HG02571 (cell line): ENCODE measurements at regions not wholly inside any gene's neighbourhood (a gene's known extent, or its start where the extent isn't known, plus 50 kb on each side); places are given as distances from the start of the nearest gene placed in this dataset.
"Not testable (repeated sequence)": the region's sequence is repeated elsewhere in the genome, so short reads cannot be mapped to it uniquely, and the experiment has no call there.

Experiments used
- ATAC-seq: cut with Tn5 transposase; IDR thresholded peaks from one replicate; pipeline ENCODE4 v1.9.1; 2021; ENCODE audit warnings: mild to moderate bottlenecking, moderate library complexity; ENCODE audit not compliant: unreplicated experiment

DNA sequence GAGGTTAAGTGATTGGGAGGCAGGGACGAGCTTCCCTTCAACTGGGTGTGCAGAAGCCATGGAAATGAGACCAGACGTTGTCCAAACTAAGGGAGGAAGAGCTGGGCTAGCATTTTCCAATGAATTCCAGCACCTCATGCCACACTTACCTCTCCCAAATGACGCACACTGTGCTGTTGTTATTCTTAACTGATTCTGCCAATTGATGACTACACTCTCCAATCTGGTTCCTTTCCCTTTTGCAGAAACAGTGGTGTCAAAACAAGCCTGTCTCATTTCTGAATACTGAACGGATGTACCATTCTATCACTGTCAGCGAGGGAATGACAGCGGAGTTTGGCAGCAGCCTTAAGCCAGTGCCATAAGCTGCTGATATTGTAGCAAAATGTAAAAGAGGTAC lies 380.5 kb upstream of the HNRNPA3 start:
- no peak for ATAC-seq

DNA sequence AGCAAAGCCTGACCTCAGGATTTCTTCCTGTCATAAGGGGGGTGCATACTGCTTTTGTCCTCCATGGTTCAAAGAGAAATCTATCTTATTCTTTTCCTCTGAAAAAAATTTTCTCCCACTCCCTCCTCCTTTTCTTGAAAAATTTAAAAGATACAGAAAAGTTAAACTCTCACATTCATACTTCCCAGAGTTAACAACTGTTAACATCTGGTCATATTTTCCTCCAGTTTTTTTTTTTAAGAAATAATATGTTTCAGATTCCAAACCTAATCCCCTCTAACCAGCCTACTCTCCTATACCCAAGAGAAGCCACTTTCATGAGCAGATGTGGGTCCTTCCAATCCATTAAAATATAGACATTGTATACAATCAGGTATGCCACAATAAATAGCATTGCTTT lies 378.9 kb upstream of the HNRNPA3 start:
- no peak for ATAC-seq

DNA sequence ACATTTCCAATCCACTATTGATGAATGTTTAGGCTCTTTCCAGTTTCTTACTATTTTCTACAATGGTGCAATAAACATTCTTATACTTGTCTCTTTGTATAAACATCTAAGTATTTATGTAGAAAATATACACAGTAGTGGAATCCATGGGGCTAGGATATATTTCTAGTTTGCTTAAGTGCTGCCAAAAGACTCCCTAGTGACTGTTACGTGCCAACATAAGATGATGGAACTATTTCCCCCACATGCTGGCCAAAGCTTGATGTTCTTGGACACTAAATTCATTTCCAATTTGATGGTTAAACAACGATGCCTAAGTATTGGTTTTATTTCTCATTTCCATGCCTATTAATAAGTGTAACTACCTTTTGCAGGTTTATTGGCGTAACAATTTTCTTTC lies 378.4 kb upstream of the HNRNPA3 start:
- ATAC-seq: no peak

- no peak for ATAC-seq
These were observed 369.4 kb upstream of the HNRNPA3 start for GRCh38 chr2:176843208-176843607.

DNA sequence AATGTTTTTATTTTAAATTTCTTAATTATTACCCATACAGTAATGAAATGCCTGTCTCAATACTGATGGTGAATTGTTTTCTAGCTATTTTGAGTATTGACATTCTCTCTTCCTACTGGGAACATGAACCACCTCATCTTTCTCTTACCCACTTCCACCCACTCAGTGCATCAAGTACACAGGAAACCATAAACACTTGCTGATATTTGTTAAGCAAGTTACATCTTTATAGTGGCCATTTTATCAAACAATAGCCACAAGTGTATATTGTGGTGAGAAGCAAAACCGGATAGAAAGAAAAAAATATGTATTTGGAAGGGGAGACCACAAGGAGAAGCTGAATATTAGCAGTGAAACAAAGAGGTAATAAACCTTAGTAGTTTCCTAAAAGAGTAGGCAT lies 368.1 kb upstream of the HNRNPA3 start:
- ATAC-seq: no peak

DNA sequence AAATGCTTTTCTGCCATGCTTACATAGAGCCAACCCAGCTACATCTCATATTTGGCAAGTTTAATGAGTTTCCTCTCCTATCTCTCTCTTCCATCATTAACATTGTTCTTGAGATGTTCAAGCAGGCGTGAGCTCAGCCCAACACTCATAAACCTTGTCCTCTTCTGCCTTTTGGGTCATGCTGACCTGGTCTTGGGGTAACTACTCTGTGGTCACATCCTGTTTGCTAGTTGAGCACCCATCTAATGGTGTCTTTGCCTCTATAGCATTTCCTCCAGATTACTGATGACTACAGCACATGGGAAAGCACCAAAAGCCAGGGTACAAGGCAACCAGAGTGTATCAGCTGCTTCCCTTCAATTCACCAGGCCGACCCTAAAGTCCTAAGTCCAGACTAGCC lies 366.9 kb upstream of the HNRNPA3 start:
- ATAC-seq: no peak

GRCh38 chr2:176847575-176847974 lies 365.0 kb upstream of the HNRNPA3 start:
- no peak for ATAC-seq

- no peak for ATAC-seq
These were observed 363.8 kb upstream of the HNRNPA3 start for GRCh38 chr2:176848844-176849243.

- no peak for ATAC-seq
These were observed 361.2 kb upstream of the HNRNPA3 start for GRCh38 chr2:176851200-176851888.

DNA sequence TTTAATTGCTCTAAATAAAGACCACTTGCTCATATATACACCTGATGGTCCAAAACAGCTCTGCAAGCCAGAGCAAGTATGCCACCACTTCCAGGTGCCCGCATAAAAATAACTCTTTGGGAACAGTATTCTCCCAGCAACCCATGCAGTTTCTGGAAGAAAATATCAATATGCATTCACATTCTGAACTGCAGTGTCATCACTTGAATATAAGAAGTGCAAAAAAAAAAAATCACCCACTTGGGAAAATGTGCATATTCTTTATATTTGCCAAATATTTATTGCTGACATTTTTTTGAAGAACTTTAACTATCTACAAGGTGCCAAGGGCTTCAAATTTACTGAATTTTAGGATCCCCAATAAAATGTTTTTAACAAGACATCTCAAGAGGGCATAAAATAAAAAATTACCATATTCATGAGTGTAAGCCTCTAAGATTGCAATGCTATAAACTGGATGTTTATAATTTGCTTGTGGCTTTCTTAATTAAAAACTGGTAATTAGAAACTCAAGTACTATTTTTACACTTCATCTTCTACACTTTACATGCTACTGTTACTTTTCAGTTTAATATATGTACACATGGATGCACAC lies 360.6 kb upstream of the HNRNPA3 start:
- no peak for ATAC-seq

GRCh38 chr2:176852667-176853066 lies 359.9 kb upstream of the HNRNPA3 start:
- ATAC-seq: no peak

DNA sequence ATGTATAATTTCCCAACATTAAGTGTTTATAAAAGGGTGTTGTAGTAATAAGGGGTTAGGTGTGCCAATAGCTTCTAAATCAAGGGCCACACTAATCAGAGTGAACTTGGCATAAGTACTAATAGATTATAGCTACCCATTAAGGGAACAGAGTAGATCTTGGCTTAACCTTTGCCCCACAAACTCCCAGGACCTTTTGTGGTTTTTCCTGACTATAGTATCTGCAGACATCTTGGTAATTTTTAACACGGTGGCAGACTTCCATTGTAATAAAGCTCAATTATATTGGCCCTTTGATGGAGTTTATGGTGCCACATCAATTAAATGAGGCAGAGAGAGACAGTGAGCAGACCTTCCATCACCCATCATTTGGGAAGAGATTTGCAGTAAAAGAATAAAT lies 358.5 kb upstream of the HNRNPA3 start:
- ATAC-seq: no peak

DNA sequence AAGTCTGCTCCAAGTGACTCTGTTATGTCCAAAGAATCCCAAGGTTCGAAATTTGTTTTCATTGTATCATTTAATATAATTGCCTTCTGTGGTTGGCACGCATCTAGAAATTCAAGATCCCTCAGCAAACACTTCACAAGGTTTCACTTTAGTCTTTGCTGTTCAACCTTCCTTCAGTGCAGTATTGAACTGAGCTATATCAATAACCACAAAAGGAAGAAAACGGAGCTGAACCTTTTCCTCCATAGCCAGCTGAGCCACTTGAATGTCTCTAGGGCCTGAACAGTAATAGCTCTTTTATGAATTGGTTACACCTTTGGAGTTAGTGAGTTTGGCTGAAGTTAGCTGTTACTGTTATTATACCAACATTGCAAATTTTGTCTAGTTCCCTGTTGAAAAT lies 357.7 kb upstream of the HNRNPA3 start:
- no peak for ATAC-seq

DNA sequence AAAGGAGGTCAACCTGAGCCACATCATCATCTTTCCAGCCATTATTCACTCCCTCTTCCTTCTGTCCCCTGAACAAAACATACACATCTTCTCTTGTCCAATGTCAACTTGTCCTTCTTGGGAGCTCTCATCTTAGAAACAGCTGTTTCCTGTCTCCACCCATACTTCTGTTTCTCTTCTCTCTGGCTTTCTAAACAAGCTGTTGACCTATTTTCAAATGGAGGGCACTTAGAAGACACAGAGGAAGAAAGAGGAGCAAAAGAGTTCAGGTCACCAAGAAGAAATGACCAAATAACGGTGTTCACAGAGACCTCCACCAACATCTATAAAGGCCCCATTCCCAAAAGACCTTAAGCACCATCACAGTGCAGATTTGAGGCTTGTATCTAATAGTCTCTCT lies 355.9 kb upstream of the HNRNPA3 start:
- ATAC-seq: no peak

GRCh38 chr2:176865336-176865735 lies 347.3 kb upstream of the HNRNPA3 start:
- ATAC-seq: no peak

DNA sequence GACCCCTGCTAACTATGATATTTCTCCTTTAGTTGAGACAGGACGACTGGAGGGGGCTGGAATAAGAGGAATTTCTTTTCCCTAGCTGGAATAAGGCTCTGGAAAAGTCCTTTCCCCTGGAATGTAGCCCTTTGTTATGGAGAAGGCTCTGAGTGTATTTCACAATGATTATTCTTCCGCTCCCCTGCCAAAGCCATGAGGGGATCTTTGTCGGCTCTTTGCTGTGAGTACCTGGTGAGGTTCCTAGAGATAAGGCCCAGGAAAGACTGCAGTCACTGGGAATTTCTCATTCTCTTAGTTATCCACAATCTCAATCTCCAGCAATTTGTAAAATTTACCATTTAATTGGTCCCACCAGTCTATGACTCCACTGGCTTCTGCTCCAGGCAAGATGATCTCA lies 340.2 kb upstream of the HNRNPA3 start:
- no peak for ATAC-seq

DNA sequence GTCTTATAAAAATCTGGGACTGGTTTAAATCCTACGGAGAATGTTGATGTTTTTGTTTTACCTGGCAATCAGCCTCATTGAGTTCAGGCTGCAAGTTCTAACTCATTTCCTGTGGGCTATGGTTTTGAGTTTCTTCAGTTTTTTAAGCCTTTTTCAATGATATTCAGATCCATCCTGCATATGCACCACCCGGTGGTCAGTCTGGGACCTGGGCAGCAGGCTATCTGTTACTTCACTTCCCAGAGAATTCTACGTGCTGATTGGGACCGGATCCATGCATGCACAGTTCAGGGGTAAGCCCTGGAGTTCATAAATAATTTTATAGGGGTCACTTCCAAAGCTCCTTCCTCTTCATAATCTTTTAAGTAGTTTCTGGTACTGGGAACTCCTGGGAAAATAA lies 339.2 kb upstream of the HNRNPA3 start:
- ATAC-seq: no peak

GRCh38 chr2:176876493-176877103 lies 336.0 kb upstream of the HNRNPA3 start:
- ATAC-seq: no peak

GRCh38 chr2:176879426-176879995 lies 333.1 kb upstream of the HNRNPA3 start:
- no peak for ATAC-seq

DNA sequence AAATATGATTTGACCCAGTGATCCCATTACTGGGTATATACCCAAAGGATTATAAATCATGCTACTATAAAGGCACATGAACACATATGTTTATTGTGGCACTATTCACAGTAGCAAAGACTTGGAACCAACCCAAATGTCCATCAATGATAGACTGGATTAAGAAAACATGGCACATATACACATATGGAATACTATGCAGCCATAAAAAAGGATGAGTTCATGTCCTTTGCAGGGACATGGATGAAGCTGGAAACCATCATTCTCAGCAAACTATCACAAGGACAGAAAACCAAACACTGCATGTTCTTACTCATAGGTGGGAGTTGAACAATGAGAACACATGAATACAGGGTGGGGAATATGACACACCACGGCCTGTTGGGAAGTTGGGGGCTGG lies 330.5 kb upstream of the HNRNPA3 start:
- not testable (repeated sequence) for ATAC-seq

DNA sequence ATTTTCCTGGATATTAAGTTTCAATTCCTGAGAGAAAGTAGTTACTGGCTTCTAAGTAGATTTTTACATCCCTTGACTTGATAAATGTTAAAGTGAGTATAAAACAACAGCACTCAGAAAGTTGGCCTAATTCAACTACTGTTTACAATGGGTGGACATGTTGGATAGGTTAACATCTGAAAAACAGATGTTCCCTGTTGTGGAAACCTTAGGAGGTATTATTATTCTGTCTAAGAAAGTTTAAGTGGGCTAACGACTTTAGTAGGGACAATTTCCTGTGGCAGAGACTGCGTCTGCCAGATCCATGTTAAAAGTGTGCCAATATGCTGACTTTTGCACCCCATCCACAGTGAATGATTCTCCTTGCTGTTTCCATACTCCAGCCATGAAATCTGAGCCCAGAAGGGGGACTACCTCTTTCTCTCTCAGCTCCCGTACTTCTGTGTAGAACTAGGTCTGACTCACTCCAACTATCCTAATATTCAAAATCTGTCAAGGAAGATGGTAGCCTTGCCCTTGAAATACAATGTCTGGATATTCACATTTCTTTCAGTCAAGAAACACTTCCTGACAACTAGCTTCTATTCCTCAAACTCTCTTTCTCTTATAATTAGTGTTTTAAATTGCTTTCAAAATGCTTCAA lies 327.5 kb upstream of the HNRNPA3 start:
- ATAC-seq: no peak

DNA sequence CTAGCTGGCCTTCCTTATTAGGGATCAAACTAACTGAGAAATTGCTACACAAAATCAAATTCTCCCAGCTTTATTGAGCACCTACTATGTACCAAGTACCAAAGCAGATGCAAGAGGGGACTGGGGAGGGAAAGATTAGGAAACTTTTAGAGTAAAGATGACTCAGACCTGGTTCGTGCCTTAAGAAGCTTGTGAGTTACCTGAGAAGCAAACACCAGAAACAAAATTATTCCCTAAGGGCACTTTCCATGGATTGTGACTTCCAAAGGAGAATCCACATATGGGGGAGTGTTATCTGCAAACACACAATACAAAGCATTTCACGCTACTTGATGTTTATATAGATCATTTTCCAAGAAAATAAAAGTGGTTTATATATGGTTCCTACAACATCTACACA lies 326.9 kb upstream of the HNRNPA3 start:
- no peak for ATAC-seq
